Epidermal melanocyte (primary cell): ENCODE measurements at regions not wholly inside any gene's neighbourhood (a gene's known extent, or its start where the extent isn't known, plus 50 kb on each side); places are given as distances from the start of the nearest gene placed in this dataset.
"Not testable (repeated sequence)": the region's sequence is repeated elsewhere in the genome, so short reads cannot be mapped to it uniquely, and the experiment has no call there.

Experiments
- DNase-seq: peaks from one replicate; pipeline ENCODE4 v3.0.0; 2011; ENCODE audit warnings: low spot score; ENCODE audit not compliant: insufficient read length

DNA sequence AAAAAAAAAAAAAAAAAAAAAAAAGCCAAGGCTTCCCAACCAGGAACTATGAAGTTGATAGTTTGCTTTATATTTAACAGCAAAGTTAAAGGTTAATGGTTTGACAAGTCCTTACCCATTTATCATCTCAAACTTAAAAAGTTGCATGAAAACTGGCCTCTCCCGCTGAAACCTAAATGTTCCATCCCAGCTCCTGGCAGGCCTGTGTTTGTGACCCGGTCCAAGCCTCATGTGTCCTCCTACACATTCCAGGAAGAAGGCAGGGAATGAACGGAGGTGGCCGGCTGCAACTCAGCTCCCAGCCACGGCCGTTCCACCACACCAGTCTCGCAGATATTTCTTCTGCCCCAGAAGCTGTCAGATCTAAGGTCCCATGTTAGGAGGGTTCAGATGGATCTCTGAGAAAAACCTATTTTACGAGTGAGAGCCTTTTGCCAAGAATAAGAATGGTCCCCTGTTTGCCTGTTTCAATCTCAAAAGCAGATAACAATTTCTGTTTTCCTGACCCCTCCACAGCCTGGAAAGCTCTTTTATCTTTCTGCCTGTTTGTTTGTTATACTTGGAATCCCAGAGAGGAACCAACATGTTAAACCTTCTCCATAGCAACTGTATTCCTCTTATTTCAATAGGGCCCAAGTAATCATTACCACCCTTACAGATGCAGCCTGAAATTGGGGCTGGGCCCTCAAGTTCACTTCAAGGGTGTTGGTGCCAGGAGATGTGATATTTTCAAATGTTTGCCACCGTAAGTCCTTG lies 56.5 kb downstream of the KCTD12 start:
- no peak for DNase-seq

DNA sequence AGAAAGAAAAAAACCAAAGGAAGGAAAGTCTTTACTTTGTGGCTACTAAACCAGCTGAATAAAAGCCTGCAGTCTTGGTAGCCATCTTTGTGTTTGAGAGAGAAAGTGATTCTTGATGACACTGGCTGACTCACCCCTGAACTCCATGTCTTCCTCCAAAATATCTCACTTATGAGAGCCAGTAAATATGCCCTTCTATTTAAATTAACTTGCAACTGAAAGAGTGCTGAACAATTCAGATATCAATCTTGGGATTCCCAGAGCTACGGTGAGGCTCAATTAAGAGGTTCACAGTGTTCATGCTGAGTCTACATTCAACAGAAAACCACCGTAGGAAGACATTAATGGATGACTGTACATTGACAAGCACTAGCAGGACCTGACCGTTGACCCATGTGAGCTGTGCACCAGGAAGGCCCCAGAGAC lies 57.9 kb downstream of the KCTD12 start:
- DNase-seq: no peak

DNA sequence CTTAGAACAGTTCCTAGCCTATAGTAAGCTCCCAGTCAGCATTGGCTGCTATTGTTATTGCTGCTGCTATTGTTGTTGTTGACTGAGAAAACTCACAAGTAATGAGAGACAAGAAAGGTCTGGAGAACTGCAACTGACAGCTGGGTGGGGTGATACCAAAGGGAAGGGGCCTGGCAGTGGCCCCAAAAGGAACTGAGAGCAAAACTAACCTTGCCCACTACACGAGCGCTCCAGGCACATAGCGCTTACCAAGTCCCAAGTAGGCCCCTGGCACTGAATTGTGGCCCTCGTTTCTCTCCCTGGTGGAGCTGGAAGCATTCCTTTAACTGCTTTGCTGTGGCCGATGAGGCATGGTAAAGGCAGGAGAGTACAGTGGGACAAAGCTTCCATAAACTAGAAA lies 59.7 kb downstream of the KCTD12 start:
- DNase-seq: no peak

DNA sequence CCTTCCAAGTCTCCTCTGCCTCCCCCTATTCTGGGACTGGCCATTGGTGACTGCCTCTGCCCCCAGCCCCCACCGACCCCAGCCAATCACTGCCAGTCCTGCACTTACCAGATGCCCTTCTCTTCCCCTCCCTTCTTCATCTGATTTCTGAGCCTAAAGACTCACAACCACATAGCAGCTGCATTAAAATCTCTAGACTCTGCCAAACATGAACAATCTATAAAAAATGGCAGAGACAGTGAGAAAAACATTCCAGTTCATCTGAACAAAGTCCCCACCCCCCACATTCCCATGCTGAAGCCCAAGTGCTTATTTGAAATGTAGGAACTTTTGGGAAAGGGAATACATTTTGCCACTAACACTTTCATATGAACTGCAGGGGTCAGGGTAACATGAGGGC lies 60.8 kb downstream of the KCTD12 start:
- no peak for DNase-seq

DNA sequence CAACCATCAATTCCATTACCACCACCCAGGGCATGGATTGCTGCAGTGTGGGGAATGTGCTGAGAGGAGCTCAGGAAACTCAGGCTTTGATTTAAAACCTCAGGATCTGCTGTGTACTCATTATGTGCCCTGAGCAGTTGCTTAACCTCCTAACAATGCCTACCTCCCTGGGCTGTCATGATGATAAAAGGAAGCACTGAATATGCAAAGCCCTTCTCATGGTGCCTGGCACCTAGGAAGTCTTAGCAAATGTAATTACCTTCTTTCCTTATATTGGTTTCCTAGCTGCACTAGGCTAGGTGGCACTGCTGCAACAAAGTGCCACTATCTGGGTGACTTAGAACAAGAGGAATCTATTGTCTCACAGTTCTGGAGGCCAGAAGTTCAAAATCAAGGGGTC lies 62.2 kb downstream of the KCTD12 start:
- DNase-seq: no peak

DNA sequence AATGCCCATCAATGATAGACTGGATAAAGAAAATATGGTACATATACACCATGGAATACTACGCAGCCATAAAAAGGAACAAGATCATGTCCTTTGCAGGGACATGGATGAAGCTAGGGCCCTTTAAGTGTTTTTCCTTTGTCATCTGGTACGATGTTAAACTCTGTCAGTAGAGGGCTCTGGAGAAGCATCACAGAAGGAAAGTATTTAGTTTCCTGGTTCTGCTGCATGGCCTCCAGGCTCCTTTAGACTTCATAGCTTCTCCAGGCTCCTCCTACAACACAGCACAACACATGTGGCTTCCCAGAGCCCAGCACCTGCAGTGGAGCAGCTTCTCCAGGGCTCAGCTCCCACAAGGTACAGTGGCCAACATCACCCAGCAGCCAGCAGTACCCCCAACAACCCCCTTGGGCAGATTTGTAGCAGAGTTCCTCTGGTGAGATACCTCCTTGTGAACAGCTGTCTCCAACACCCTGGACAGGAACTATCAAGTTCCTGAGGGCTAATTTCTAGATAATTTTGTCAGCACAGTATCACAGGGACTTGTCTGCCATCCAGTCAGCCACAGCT lies 63.4 kb downstream of the KCTD12 start:
- DNase-seq: no peak

DNA sequence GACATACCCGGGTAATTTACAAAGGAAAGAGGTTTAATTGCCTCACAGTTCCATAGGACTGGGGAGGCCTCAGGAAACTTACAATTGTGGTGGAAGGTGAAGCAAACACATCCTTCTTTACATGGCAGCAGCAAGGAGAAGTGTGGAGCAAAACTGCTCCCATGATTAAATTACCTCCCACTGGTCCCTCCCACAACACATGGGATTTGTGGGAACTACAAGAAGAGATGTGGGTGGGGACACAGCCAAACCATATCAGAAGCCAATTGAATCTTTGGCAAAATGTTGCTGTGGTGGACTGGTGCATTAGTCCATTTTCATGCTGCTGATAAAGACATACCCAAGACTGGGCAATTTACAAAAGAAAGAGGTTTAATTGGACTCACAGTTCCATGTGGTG lies 65.0 kb downstream of the KCTD12 start:
- not testable (repeated sequence) for DNase-seq

DNA sequence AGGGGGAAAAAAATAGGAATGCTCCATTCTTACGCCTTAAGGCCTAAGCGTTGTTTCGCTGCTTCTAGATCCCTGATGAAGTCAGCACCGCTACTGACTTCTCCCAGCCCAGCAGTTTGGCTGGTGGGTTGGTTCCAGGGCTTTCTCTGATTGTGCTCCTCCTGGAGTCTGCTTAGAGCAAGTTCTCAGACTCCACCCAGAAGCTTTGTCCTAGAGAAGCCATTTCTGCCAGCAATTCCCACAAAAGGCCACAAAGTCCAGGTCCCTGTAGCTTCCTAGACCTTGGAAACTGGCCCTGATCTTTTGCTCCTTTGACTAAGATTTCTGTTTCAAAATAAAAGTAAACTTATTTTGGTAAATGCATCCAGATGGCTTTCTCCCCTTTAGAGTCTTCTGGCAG lies 65.4 kb downstream of the KCTD12 start:
- DNase-seq: no peak

DNA sequence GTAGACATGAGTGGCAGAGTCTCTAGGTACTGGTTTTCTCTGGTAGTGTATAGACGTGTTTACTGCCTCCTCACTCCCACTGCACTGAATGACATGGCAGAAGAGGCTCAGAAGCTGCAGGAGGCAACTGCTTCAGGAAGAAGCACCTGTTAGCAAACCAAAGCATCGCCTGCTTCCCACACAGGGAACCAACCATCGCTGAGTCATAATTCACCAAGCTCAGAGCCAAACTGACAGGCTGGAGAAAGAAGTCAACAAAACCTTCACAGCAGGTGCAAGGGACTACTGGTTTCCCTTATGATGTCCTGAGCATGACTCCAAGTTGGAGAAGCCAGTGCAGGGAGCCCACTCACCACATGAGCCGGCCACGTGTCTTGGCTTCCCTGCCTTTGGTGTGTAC lies 69.8 kb downstream of the KCTD12 start:
- DNase-seq: no peak

DNA sequence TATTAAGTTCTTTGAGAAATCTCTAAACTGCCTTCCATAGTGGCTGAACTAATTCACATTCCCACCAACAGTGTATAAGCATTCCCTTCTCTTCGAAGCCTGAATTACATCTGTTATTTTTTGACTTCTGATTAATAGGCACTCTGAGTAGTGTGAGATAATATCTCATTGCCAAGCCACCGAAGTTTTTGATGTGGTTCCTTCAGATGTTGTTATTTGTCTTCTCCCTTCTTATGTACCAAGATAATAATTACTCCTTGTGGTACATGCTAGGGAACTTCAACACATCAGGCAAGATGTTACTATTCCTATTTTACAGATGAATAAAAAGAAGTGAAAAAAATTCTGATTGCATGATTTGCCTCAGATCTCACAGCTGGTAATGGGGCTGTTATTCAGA lies 70.9 kb downstream of the KCTD12 start:
- DNase-seq: no peak

DNA sequence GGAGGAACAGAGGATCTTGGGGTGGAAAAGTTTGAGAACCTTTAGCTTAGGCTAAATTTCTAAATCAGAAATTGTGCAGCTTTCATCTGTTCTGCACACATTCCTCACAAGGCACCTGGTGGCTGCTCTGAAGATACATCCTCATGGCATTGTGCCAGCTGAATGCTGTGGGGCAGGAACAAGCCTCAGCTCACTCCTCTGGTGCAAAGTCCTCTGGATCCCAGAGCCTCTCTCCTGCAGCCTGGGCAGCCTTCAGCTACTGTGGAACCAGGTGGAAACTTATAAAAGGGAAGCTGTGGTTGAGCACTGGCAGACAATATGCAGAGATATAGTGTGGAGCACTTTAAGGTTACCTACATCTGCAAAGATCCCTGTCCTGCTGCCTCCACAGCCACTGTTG lies 72.3 kb downstream of the KCTD12 start:
- no peak for DNase-seq

DNA sequence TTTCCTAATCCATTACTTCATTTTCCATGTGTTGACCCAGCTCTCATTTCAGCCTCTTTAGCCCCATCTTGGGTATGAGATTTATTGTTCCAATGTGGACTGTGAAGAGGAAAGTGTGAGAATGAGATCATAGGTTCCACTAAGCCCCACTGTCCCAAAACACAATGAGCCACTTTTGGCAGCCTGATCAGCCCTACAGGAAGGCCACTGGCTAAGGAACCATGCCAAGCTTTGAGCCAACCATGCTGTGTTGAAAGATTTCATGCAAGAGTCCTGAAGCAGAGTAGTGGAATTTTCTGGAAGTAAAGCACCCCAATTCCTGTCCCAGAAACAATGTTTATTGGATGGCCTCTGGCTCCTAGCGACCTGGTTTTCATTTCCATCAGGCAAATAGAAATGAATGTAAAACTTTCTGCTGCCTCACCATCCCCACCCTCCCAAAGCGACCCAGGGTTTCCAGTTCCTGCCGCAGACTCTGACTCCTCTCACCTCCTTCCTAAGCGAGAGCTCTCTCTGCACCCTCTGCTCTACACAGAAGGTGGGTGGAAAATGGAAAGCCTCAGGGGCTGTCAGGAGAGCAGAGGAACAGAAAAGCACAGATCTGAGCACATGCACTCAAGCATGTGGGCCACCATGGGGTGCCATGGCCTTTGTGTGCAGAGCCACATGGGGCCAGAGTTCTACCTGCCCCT lies 73.1 kb downstream of the KCTD12 start:
- no peak for DNase-seq

DNA sequence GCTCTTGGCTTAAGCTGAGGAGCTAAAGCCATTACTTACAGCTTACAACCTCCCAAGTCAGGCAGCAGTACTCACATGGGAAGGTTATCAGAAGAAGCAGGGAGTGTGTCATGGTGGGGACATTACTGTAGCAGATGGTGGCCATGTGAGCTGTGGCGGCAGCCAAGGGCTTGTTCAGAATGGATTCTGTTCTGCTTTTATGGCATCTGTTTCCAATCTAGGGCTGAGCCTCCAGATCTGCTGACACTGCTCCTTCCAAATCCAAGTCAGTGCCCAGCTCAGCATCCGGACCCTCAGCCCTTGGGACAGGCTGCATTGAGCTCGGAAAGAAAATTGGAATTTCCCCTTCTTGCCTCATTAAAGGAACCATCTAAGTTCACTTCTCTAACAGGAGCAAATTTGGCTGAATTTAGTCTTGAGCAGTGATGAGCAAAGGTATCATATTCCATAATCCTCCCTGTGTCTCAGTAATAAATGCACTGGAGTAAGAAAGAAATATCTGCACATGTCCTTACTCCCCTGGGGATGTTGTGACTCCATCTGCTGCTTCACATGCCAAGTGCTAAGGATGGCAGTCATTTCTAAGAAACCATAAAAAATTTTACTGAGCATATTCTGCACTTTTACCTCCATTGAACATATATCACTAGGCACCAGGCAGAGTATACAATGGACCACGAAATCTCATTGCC lies 73.9 kb downstream of the KCTD12 start:
- no peak for DNase-seq

DNA sequence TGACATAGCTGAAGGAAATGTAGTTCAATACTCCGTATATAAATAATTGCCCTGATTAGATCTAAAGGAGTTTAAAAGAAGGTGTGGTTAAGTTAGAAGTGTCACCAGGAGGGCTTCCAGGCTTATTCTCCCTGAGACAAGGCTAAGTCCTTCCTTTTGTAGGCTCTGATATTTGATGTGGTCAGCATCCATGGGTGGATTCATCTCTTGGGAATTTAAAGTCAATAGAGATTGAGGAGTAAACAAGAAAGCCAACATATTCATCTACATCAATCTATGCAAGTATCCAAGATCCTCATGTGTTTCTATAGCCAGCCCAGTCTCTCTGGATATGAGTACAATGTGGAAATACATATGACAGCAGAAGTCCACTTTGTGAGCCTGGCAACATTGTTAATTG lies 76.8 kb downstream of the KCTD12 start:
- DNase-seq: no peak

DNA sequence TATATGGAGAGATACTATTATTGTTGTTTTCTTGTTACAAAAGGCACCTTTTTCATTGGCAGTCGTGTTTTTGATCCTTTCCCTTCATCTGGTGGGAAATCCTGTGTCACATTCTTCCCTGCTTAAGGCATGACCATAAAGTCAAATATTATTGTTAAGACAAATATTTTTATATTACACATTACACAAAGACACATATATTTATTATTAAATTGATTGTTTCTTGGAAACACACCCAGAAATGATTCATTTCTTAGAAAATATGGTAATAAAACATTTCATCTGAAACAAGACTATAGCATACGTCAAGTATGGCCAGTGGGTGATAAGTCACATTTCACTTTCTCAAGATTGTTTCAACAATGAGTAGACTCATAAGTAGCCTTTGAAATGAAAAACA lies 77.3 kb downstream of the KCTD12 start:
- no peak for DNase-seq

DNA sequence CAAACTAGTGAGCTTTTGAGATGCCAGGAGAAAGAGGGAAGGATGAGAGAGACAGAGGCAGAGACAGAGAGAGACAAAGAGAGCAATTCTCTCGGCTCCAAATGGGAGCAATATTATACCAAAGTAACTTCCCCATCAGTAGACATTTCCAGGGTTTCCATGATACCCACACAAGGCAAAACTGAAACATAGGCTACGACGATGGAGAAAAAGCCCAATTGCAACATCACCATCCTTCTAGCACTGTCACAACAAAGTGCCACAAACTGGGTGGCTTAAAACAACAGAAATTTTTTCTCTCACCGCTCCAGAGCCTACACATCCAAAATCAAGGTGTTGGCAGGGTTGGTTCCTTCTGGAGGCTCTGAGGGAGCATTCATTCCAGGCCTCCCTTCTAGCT lies 81.4 kb downstream of the KCTD12 start:
- no peak for DNase-seq

DNA sequence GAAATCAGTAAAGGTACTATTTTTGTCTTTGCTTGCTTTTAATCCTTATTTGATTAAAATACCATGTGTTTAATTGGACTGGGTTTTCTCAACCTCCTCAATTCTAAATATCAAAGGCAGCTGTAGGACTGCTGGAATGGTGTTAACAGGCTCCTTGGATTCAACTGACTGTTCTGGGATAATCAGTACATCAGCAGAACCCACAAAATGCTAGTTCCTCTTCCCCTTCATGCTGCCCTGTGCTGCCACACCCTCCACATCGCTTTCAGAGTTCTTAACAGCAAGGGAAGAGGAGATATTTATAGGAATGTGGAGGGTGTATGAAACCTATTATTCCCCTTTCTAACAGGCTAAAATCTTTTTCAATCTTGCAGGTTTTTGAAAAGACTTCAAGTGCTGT lies 82.4 kb downstream of the KCTD12 start:
- no peak for DNase-seq

DNA sequence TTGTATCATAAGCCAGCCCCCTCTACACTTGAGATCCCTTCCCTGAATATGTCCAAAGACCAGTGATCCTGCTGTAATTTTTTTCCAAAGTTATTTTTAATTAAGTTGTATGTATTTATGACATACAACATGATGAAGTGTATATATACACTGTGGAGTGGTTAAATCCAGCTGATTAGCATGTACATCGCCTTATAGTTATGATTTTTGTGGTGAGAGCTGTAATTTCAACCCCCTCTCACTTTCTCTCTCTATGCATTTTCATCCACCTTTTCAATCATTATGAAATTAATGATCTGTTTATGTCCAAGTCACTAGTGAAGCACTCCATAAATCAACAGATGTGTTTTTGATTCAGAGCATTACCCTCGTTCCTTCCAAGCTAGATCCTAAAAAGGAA lies 85.3 kb downstream of the KCTD12 start:
- DNase-seq: no peak

DNA sequence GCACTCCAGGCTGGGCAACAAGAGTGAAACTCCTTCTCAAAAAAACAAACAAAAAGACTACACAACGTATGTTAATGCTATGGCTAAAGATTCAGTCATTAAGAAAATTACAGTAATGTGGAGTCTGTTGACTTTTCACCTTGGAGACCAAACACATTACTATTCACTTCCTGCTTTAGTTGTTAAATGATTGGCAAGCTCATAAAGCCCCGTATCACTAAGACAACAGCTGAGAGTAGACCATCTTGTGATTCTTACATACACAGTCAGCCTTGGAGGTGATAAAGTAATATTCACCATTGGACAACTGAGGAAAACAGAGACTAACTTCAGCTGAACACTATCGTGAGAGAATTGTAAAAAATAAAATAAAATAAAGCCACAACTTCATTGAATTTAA lies 86.5 kb downstream of the KCTD12 start:
- no peak for DNase-seq

DNA sequence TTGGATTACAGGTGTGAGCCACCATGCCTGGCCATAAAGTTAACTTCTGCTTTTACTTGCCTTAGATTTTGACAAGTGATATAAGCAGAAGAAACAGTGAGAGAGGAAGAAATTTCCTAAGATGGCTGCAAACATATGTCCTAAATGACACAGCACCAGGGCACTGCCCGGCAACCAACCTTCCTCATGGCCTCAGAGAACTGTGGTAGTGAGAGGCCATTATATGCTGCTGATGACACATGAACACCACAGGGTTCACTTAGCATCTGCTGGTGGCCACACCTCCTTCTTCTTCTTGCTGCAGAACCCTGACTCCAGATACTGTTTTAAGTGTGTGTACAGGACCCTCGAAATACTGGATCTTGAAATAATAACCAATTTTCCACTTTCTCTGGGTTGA lies 88.2 kb downstream of the KCTD12 start:
- DNase-seq: no peak

DNA sequence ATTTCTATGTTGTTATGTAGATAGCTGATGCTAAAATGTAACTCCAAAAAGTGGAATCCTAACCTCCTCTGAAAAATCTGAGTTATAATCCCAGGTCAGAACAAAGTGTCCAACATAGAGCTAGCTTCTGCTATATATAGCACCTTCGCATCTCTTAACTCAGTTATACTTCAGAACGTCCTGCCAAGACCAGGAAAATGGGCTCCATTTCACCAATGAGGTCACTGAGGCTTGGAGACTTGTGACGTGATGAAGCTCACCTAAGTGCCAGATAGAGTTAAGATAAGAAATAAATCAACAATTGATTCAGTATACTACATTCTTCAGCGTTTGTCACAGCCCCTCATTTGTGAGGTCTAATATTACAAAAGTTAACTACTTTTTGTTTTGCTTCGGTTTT lies 88.8 kb downstream of the KCTD12 start:
- no peak for DNase-seq

DNA sequence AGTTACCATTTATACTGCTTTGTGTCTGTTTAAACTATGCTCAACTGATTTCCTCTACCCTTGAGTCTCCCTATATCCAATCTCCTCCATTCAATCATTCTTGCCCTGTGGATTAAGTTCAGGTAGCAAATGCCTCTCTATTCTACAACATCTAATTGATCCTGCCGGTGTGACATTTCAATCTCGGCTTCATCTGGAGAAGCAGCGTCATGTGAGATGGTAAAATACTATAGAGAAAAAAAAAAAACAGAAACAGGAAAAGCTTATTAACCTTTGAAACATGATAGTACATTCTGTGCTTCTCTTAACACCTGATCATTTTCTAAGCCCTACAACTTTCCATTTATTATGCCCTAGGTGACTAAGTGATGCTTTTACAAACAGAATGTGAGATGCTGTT lies 89.4 kb downstream of the KCTD12 start:
- no peak for DNase-seq
